DMS153 treated with DMSO at 0.1 percent for 48 hours (cell line): ENCODE measurements at regions not wholly inside any gene's neighbourhood (a gene's known extent, or its start where the extent isn't known, plus 50 kb on each side); places are given as distances from the start of the nearest gene placed in this dataset.
"Not testable (repeated sequence)": the region's sequence is repeated elsewhere in the genome, so short reads cannot be mapped to it uniquely, and the experiment has no call there.

Source experiments
- DNase-seq: peaks from one replicate; lab custom pipeline; 2025; ENCODE audit not compliant: unreplicated experiment; lab: John Stamatoyannopoulos, UW

DNA sequence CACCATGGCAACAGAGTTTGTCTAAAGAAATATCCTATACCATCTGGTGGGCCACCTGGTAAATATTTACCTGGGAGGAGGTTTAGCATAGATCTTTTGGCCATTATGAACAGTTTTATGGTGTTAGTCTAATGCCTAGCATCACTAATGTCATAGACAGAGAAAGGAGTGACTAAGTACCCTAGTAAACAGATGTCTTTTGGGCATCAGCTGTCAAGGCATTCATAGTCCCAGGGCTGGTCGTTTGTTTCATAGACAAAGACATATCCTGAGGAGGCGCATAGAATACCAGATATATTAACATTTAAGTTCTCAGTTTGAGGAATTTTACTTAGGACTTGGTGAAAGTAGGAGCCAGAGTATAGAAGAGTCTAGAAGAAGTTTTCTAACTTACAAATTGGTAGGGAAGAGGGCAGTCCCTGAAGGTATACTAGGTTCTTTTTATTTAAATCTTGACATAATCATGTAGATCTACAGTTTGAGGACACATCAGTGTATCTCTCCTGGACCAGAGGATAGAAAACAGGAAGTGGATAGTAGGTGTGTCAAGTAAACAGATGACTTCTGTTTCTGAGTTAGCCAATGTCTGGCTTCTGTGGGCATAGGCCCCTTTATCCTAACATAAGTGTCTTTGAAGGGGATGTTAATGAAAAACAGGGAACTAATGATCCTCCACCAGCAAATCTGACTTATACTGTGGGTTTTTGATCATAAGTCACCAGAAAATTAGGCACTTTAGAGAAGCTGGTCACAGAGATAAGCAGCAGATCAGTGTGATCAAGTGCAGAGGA, 105.0 kb upstream of the PRSS3 start:
- peak; percentile 65 for DNase-seq

DNA sequence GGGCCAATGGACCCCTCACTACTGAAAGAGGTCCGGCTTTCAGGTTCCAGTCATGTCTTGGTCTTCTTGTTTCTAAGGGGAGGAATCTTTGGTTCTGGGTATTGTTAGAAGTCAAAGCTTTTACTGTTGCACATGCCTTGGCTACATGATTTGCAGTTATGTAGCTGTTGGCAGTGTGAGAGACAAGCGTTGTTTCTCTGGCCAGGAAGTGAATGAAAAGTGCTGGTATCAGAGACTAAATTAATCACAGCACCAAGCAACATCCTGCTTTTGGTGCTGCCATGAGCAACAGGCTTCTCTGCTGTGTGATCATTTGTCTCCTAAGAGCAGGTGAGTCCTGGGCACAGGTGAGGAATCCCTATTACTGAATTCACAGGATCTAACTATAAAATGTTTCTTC, 100.1 kb upstream of the PRSS3 start:
- DNase-seq: no peak

DNA sequence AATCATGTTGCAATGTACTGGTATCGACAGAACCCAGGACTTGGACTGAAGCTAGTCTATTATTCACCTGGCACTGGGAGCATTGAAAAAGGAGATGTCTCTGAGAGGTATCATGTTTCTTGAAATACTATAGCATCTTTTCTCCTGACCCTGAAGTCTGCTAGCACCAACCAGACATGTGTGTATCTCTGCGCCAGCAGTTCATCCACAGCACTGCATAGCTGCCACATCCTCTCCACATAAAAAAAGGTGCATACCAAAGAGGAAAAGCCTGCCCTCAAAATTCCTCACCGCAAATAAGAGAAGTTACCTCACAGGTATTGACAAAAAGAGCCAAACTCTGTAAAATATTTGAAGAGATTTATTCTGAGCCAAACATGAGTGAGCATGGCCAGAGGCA, 99.5 kb upstream of the PRSS3 start:
- no peak for DNase-seq

DNA sequence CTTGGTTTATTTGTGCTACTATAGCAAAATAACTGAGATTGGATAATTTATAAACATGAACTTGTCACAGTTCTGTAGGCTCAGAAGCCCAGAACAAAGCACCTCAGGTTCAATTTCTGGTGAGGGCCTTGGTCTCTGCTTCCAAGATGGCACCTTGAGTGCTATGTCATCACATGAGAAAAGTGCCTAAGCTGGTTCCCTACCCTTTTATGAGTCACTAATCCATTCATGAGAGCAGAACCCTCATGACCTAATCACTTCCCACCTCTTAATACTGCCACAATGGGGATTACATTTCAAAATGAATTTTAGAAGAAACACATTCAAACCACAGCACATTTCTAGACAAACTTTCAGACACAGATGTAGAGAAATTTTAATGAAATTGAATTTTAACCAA, 98.2 kb upstream of the PRSS3 start:
- no peak for DNase-seq

DNA sequence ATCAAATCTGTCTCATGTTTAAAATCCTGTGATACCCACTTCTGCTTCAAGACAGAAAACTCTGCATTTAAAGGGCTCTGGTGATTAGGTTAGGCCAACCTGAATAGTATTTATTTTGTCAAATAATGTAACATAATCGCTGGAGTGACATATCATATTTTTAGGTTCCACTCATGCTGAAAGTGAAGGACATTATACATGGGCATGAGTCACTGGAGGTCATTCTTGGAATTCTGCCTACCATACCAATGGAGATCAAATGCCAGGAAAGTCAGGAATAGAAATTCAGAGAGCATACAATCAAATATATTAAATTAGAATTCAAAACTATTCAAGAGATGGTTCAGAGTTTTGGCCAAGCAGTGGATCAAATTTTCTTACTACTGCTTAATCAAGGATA, 97.1 kb upstream of the PRSS3 start:
- DNase-seq: no peak

DNA sequence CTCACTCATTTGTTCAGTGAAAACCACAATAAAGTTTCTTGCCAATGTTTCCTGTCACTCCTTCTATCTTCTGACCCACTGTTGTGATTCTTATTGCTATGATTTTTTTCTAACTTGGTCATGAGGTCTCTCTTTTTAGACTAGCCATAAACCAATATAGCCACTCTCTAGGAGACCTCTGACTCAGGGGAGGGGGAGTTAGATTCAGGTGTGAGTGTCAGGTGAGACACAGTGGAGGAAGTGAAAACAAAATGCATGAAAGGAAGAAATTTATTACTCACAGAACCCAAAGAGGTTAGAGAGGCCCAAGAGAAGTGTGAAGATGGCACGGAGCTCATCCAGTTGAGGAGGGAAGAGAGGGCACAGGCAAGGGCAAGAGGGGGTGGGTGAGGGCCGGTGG, 94.4 kb upstream of the PRSS3 start:
- DNase-seq: not testable (repeated sequence)

DNA sequence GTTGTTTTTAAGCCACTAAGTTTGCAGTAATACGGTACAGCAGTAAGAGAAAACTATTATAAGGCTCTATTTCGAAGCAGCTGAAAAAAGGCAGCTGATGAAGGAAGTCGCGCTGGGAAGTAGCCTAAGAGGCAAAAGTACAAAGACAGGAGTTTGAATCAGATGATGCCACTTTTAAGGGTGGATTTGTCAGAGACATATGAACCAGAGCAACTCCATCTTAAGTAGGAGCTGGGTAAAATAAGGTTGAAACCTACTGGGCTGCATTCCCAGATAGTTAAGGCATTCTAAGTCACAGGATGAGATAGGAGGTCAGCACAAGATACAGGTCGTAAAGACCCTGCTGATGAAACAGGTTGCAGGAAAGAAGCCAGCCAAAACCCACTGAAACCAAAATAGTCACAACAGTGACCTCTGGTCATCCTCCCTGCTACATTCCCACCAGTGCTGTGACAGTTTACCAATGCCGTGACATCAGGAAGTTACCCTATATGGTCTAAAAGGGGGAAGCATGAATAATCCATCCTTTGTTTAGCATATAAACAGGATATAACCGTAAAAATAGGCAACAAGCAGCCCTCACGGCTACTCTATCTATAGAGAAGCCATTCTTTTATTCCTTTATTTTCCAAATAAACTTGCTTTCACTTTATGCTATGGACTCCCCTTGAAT, 91.8 kb upstream of the PRSS3 start:
- DNase-seq: no peak

DNA sequence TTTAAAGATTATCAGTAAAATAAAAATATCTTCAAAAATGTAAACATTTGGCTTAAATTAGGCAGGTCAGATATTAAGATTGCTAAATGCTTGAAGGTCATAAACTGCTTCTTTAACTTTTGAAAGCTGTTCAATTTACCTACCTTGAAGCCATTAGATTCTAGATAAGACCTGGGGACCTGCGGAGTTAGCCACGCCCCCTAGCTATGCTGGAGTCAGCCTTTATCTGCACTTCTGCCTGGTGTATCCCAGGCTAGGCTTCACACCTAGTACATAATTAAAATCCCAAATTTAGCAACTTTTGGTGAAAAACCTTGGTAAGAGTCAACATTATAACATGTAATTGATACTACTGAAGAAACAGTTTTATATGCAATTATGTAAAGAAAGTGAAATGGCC, 89.9 kb upstream of the PRSS3 start:
- DNase-seq: not testable (repeated sequence)

DNA sequence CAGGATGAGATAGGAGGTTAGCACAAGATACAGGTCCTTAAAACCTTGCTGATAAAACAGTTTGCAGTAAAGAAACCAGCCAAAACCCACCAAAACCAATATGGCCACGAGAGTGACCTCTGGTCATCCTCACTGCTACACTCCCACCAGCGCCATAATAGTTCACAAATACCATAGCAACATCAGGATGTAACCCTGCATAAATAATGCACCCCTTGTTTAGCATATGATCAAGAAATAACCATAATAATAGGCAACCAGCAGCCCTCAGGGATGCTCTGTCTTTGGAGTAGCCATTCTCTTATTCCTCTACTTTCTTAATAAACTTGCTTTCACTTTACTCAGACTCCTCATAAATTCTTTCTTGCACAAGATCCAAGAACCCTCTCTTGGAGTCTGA, 86.9 kb upstream of the PRSS3 start:
- no peak for DNase-seq

DNA sequence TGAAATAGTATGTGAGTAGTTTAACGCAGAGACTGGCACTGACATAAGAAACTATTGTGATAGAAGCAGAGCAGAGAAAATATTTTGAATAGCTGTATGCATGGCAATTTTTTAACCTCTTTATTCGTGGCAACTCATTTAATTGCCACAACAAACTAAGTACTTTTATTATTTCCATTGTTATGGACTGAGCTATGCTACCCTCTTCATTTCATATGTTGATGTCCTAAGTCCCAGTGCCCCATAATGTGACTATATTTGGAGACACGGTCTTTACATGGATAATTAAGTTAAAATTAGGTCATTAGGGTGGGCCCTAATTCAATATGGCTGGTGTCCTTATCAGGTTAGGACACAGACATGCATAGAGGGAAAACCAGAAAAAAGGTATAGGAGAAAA, 86.1 kb upstream of the PRSS3 start:
- no peak for DNase-seq

DNA sequence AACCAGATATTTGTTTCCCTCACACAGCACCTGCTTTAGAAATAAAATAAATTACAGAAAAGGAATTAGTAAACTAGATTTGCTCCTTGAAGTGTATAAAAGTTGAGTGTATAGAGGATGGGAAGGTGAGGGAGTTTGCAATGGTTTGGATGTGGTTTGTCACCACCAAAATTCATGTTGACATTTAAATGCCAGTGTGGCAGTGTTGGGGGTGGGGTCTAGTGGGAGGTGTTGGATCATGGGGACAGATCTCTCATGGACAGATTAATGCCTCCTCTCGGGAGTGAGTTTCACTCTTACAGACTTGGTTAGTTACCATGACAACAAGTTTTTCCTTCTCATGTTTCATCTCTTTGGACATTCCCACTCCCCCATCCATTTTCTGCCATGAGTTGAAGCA, 83.9 kb upstream of the PRSS3 start:
- not testable (repeated sequence) for DNase-seq

DNA sequence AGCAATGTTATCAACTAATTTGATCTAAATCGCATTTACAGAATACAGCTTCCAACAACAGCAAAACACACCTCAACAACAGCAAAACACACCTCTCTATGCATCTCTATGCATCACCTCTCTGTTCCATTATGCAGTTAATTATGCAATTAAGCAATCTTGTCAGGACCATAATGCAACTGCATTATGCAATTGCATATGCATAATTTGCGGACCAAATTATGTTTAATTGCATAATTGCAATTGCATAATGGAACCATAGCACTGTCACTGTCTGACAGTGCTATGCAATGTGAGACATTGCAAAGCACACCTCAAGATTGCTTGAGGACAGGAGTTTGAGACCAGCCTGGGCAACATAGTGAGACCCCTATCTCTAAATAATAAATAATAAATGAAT, 80.4 kb upstream of the PRSS3 start:
- DNase-seq: no peak

DNA sequence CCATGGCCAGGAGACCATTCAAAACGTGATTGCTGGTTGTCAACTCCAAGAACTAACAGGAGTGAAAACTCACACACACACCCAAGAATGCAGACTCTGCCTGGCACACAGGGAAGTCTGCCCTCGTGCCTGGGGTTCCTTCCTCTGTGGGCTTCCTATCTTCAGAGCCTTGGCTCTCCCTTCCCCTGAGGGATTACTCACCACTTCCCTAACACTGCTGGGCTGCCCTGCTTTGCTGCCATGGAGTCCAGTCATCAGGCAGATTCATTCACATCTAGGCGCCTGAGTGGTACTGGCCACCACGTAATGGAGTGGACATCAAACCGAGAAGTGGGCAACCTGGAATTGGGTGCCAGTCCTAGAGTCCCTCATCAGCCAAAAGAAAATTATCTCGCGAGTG, 76.4 kb upstream of the PRSS3 start:
- DNase-seq: no peak

DNA sequence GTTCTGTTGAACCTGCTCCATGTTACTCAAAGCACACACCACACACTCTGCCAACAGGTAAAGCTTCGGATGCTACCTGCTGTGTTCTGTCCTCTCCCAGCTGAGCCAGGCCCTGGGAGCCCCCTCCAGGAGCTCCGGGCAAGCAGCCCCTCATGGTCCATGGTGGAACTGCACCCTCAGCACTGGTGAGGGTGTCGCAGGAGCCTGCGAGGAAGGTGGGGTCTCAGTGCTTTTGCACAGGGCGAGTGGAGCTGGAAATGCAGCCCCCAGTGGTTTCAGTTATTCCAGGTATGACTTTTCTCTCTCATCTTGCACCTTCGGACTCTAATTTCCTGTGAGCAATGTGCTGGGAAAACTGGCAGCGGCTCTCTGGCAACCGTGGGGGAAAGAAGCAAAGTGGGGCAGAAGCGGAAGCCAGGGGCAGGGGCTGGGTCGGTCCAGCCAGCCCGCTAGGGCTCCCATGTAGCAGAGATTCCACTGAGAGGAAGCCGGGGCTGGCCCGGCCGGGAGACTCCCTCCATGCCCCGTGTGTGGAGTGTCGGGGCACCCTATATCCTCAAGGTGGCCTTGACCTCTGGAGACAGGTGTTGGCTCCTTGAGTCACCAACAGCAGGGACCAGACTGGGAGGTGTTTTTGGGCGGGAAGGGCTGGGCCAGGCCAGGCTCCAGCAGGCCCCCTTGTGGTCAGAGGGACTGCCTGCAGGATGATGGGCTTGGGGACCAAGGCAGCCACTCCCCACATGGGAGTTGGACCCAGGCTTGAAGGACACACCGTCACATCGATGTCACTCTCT, 75.6 kb upstream of the PRSS3 start:
- no peak for DNase-seq

DNA sequence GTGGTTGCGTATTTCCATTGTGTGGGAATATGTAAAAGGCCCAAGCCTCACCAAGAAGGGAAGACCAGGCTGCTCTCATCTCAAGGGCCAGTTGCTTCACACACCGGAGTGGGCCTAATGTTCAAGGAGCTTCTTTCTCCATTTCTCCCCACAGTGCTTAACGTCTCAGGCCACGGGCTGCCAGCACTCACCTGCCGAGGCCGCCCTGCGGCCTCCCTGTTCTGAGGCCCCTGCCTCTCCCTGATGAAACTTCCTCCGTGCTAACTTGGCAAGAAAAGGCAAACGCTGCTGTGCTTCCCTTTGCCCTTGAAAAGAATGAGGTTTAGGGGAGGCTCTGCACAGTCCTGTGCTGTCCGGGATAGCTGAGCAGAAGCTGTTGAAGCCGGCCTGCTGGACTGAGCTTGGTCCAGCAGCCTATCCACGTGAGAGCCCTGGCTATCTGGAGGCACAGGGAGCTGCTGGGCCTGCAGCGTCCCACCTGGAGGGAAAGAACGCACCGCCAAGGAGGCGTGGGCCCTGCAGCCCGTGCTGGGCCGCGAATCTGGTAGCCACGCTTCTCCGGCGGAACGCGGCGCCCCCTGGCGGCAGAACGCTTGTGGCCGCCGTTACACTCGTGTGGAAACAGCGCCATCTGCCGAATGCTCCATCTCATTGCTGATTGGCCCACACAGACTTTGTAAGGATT, 73.5 kb upstream of the PRSS3 start:
- peak; percentile 71 for DNase-seq

DNA sequence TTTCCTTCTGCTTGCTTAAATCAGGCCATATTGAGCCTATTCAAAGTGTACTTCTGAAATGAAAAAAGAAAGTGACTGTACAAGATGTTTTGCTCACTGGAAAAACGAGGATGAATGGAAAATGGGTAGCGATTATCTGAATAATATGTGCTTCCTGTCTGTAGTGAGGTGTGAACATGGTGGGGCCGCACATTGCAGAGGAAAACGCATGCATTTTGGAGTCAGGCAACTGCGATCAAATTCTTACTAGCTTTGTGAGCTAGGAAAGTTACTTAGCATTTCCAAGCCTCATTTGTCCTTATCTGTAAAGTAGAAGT, 73.0 kb upstream of the PRSS3 start:
- DNase-seq: no peak

DNA sequence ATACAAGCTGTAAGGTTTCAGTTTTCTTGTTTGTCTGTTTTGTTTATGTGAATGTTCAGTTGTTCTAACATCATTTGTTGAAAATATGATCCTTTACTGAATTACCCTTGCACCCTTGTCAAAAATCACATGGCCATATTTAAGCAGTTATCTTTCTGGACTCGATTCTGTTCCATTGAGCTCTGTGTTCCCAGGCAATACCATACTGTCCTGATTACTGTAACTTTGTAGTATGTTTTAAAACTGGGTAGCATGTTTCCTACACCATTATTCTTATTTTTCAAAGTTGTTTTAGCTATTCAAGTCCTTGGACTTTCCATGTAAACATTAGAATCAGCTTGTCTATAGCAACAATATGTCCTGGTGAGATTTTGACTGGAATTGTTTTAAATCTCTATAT, 66.7 kb upstream of the PRSS3 start:
- DNase-seq: no peak

DNA sequence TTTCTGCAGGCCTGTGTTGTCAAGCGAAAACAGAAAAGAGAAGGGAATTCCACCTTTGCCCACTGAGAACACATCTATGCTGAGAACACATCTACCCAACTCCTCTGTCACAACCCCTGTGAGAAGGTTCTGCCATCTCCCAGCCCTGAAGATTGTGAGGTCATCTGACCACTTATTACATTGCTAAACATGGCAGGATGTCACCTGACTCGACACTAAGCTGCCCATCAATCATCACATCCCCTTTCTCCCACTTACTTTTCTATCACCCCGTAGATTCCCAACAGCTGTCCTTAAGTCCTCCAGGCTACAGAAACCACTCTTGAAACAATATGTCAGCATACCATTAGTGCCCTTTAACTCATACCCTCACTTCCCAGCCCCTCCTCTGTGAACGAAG, 64.2 kb upstream of the PRSS3 start:
- no peak for DNase-seq

DNA sequence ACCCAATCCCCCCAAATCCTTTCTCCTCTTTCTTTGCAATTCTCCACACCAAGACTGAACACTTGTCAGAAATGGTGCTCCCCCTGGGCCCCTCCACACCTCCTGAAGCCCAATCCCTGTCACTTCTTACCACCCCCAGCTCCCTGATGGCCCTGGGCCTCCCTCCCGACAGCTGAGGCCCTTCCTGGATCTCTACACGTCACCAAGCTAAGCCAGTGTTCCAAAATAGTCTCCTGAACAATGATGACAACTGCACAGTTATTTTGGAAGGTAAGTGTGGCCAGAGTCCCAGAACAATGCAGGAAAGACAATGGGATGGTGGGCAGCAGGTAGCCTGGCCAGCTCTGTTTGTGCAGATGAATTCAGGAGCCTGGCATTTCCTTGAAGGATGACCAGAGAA, 63.7 kb upstream of the PRSS3 start:
- no peak for DNase-seq

DNA sequence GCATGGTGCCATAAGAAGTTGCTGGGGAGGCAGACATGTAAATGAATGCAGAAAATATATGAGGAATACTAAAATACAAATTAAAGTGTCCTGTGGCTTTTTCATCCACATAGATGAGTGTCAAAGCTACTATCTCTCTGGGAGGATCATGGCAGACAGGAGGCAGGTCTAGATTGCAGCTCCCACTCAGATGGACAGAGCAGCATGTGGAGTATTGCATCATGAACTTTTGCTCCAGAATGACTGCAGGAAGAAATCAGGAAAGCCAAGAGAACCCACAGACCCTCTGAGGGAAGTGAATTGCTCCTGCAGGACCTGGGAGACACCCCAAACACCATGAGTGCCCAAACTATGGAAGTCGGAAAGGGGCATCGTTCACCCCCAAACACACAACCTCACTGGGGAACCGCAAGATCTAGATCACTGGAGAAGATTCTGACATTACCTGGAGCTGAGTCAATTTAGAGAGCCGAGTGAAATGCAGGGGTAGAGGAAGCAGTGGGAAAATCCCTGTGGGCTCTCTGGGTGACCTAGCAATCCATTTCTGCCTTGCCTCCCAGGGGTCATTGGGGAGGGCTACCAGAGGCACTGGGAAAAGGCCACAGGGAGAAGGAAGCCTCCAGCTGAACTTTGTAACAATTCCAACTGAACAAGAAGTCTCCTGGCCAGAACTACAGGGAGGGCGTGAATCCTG, 61.0 kb upstream of the PRSS3 start:
- DNase-seq: not testable (repeated sequence)
